ENCODE measurements at regions not wholly inside any gene's neighbourhood (a gene's known extent, or its start where the extent isn't known, plus 50 kb on each side); places are given as distances from the start of the nearest gene placed in this dataset.

- no peak for TF ChIP-seq EZH2phosphoT487 (conservative IDR thresholded peaks at IDR 0.05; ENCODE audit: low read length)
- no peak for TF ChIP-seq CTCF (IDR thresholded peaks at IDR 0.05; ENCODE audit: insufficient read depth, low read length, poor library complexity, severe bottlenecking)
Measured at GRCh38 chr11:121829159-121829643, 286.8 kb downstream of the BLID start.

All from SU-DHL-6 (cell line).